PC-3 (cell line): ENCODE measurements at regions not wholly inside any gene's neighbourhood (a gene's known extent, or its start where the extent isn't known, plus 50 kb on each side); places are given as distances from the start of the nearest gene placed in this dataset.
"Not testable (repeated sequence)": the region's sequence is repeated elsewhere in the genome, so short reads cannot be mapped to it uniquely, and the experiment has no call there.

Experiments
- EZH2 ChIP-seq: fragments of 300-600 bp; sonication (generic); IDR thresholded peaks from one replicate; pipeline ENCODE4 v1.6.1; 2017; ENCODE audit warnings: antibody characterized with exemption, mild to moderate bottlenecking, low read length; ENCODE audit not compliant: unreplicated experiment
- EZH2phosphoT487 ChIP-seq: fragments of 300-600 bp; sonication (generic); IDR thresholded peaks from 2 replicates; pipeline ENCODE4 v1.6.1; 2018; ENCODE audit warnings: mild to moderate bottlenecking, antibody characterized with exemption, low read length, borderline replicate concordance
- TF ChIP-seq, protein P1 (sequence below): fragments of 300-600 bp; sonication (generic); conservative IDR thresholded peaks from 2 replicates; pipeline ENCODE4 v1.5.1; 2017; ENCODE audit warnings: antibody characterized with exemption, low read depth, mild to moderate bottlenecking, low read length

DNA sequence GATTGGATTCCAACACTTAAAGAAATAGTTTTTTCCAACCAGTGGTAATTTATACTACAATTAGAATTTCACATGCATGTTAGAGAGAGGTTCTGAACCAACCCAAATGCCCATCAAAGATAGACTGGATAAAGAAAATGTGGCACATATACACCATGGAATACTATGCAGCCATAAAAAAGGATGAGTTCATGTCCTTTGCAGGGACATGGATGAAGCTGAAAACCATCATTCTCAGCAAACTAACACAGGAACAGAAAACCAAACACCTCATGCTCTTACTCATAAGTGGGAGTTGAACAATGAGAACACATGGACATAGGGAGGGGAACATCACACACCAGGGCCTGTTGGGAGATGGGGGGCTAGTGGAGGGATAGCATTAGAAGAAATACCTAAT, 532.2 kb downstream of the EDEM1 start:
- TF ChIP-seq, protein P1, sequence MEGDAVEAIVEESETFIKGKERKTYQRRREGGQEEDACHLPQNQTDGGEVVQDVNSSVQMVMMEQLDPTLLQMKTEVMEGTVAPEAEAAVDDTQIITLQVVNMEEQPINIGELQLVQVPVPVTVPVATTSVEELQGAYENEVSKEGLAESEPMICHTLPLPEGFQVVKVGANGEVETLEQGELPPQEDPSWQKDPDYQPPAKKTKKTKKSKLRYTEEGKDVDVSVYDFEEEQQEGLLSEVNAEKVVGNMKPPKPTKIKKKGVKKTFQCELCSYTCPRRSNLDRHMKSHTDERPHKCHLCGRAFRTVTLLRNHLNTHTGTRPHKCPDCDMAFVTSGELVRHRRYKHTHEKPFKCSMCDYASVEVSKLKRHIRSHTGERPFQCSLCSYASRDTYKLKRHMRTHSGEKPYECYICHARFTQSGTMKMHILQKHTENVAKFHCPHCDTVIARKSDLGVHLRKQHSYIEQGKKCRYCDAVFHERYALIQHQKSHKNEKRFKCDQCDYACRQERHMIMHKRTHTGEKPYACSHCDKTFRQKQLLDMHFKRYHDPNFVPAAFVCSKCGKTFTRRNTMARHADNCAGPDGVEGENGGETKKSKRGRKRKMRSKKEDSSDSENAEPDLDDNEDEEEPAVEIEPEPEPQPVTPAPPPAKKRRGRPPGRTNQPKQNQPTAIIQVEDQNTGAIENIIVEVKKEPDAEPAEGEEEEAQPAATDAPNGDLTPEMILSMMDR, result not testable (repeated sequence)
- not testable (repeated sequence) for TF ChIP-seq EZH2, EZH2phosphoT487
